A673 (cell line): ENCODE measurements at regions not wholly inside any gene's neighbourhood (a gene's known extent, or its start where the extent isn't known, plus 50 kb on each side); places are given as distances from the start of the nearest gene placed in this dataset.

Experiments used
- BruUV-seq: library from RNA; stranded (reverse); fragments of 400-500 nt; replicated peaks from 2 replicates; lab custom pipeline; 2021; lab: Mats Ljungman, UMichigan
- CTCF ChIA-PET: fragments of 300-600 bp; sonication (Branson Sonifier 250); formaldehyde crosslinking; loops from one replicate; lab custom pipeline; 2022; ENCODE audit warnings: antibody characterized with exemption; lab: Charles Lee
- POLR2A ChIA-PET: fragments of 300-600 bp; sonication (Branson Sonifier 250); formaldehyde crosslinking; loops from one replicate; lab custom pipeline; 2022; ENCODE audit warnings: antibody characterized with exemption; ENCODE audit not compliant: low non-redundant PET; lab: Charles Lee
- DNase-seq: peaks from one replicate; pipeline ENCODE4 v3.0.0-alpha.2; 2015; ENCODE audit warnings: low spot score
- H3K27ac ChIP-seq: fragments of 200-600 bp; sonication (generic); 2 replicates; pipeline ENCODE4 v1.5.1; 2016; ENCODE audit warnings: mixed run types, low read depth, mild to moderate bottlenecking, mixed read lengths, antibody characterized with exemption, low read length; ENCODE audit not compliant: poor library complexity, severe bottlenecking
- H3K27me3 ChIP-seq: fragments of 200-600 bp; sonication (generic); replicated peaks from 2 replicates; pipeline ENCODE4 v1.6.1; 2017; ENCODE audit warnings: mixed run types, low read depth, mild to moderate bottlenecking, mixed read lengths, antibody characterized with exemption, low read length; ENCODE audit not compliant: insufficient read depth, poor library complexity
- H3K36me3 ChIP-seq: fragments of 200-600 bp; sonication (generic); 2 replicates; pipeline ENCODE4 v1.6.1; 2016; ENCODE audit warnings: mixed run types, mild to moderate bottlenecking, mixed read lengths, antibody characterized with exemption, low read length; ENCODE audit not compliant: insufficient read depth, poor library complexity, severe bottlenecking
- H3K4me1 ChIP-seq: fragments of 200-600 bp; sonication (generic); 2 replicates; pipeline ENCODE4 v1.6.1; 2017; ENCODE audit warnings: mixed run types, mild to moderate bottlenecking, mixed read lengths, antibody characterized with exemption, low read length; ENCODE audit not compliant: insufficient read depth, poor library complexity, severe bottlenecking
- H3K4me3 ChIP-seq: fragments of 200-600 bp; sonication (generic); 2 replicates; pipeline ENCODE4 v1.5.1; 2016; ENCODE audit warnings: low read depth, mixed run types, mild to moderate bottlenecking, mixed read lengths, low read length; ENCODE audit not compliant: poor library complexity, severe bottlenecking
- H3K9me3 ChIP-seq: fragments of 200-600 bp; sonication (generic); 2 replicates; pipeline ENCODE4 v1.6.1; 2016; ENCODE audit warnings: mixed run types, low read depth, mild to moderate bottlenecking, mixed read lengths, antibody characterized with exemption, low read length; ENCODE audit not compliant: poor library complexity, severe bottlenecking
- CTCF ChIP-seq: fragments of 300-800, 200-600 bp; sonication (generic); conservative IDR thresholded peaks from 2 replicates; pipeline ENCODE4 v1.5.1; 2017; ENCODE audit warnings: low read depth, mild to moderate bottlenecking, antibody characterized with exemption, low read length, moderate library complexity, mixed read lengths
- EZH2 ChIP-seq: fragments of 200-600 bp; sonication (generic); IDR thresholded peaks from 2 replicates; pipeline ENCODE4 v1.6.1; 2017; ENCODE audit warnings: borderline replicate concordance, low read depth, mild to moderate bottlenecking, mixed read lengths, antibody characterized with exemption, low read length; ENCODE audit not compliant: poor library complexity, severe bottlenecking
- intact Hi-C: fragments of 100-400 bp; cut with micrococcal nuclease; formaldehyde crosslinking; loops from one replicate; pipeline ENCODE4 v1.10.0; 2022; ENCODE audit not compliant: unreplicated experiment

GRCh38 chr7:132723506-132724081 is 147.3 kb upstream of the PLXNA4 start:
- TF ChIP-seq CTCF (no peak), EZH2 (no peak)
- Histone ChIP-seq H3K4me1 (no peaks in the 10 kb centered on the region), H3K9me3 (peaks cover 5% of the 10 kb centered on the region), H3K4me3 (no peak overlapping the region), H3K27ac (no peak overlapping the region), H3K36me3 (no peaks in the 10 kb centered on the region), H3K27me3 (no peaks in the 10 kb centered on the region)
- no TSS peak for BruUV-seq
- no peak for DNase-seq
- ChIA-PET POLR2A (no interaction called here), CTCF (no interaction called here)
- intact Hi-C loops = no loop called here

GRCh38 chr7:132720835-132721234 is 144.6 kb upstream of the PLXNA4 start:
- DNase-seq = no peak
- Histone ChIP-seq H3K27ac (no peak overlapping the region), H3K4me1 (no peaks in the 10 kb centered on the region), H3K4me3 (no peak overlapping the region), H3K9me3 (peaks cover 5% of the 10 kb centered on the region), H3K27me3 (no peaks in the 10 kb centered on the region), H3K36me3 (no peaks in the 10 kb centered on the region)
- ChIA-PET CTCF (no interaction called here), POLR2A (no interaction called here)
- TF ChIP-seq EZH2 (no peak), CTCF (no peak)
- intact Hi-C loops = no loop called here
- BruUV-seq = no TSS peak

GRCh38 chr7:132713893-132714292 is 137.6 kb upstream of the PLXNA4 start:
- intact Hi-C loops = loop anchor here (10.0 kb wide), 2 partner anchors 631 to 1301 kb away; no protein-coding TSS in a partner anchor
- TF ChIP-seq CTCF (no peak), EZH2 (no peak)
- DNase-seq = no peak
- Histone ChIP-seq H3K4me1 (no peaks in the 10 kb centered on the region), H3K27me3 (peaks cover 9% of the 10 kb centered on the region), H3K4me3 (no peak overlapping the region), H3K9me3 (no peaks in the 10 kb centered on the region), H3K36me3 (no peaks in the 10 kb centered on the region), H3K27ac (no peak overlapping the region)
- ChIA-PET POLR2A (no interaction called here), CTCF (no interaction called here)
- BruUV-seq = no TSS peak
